ENCODE measurements at regions not wholly inside any gene's neighbourhood (a gene's known extent, or its start where the extent isn't known, plus 50 kb on each side); places are given as distances from the start of the nearest gene placed in this dataset.

DNA sequence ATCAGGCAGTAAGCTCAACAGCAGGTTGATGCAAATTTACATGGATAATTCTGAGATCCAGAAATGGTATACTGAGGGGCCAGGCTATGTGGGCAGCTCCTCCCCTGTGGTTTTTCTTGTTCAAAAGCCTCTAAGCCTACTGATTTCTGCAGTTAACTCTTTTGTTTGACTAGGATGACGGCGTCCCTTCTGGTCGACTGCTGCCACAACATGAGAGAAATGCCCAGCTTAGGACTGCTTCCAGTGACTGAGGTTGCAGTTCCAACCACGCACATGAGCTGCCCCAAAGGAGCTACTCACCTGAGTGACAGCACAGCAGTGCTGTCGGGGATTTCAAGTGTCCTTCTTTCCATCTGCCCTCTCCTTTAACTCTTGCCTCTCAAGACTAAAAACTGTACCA is 973.0 kb upstream of the GHITM start:
- DNase-seq, result no peak

DNA sequence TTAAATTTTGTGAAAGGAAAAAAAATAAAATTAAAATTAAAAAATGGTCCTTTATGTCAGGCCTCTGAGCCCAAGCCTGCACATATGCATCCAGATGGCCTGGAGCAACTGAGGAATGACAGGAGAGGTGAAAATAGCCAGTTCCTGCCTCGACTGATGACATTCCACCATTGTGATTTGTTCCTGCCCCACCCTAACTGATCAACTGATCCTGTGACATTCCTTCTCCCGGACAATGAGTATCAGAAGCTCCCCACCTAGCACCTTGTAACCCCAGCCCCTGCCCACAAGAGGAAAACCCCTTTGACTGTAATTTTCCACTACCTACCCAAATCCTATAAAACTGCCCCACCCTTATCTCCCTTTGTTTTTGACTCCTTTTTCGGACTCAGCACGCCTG is 972.2 kb upstream of the GHITM start:
- no peak for DNase-seq

DNA sequence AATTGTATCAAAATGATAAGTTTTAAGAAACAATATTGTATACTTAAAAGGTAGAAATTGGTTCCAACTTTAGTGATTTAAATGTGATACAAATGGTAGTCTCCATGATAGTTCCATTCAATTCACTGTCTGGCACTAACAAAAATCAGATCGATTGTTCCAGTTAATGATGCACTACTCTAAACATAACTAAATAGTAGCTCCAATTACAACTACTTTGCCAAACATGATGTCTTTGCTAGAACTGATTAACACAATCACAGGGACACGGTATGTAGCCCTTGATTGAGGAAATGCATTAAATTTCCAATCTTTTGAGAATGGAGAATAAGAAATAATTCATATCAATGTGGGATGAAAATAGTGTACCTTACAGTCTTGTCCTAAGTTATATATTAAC is 962.4 kb upstream of the GHITM start:
- no peak for DNase-seq

DNA sequence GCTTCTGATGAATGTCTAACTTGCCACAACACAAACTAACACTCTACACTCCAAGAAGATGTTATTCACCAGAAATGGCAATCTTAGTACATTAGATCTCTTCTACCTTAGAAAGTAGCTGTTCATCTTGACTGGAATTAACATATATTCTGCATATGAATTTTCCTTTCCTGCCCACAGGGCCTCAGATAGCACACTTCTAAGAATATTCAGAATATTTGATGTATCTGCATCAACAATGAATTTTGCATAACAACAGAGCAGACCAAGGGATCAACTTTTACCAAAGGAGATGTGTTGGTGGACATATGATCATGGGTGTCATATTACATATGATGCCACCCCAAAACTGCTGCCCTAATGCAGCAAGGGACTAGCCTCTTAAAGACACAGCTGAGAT is 960.8 kb upstream of the GHITM start:
- DNase-seq, result no peak

DNA sequence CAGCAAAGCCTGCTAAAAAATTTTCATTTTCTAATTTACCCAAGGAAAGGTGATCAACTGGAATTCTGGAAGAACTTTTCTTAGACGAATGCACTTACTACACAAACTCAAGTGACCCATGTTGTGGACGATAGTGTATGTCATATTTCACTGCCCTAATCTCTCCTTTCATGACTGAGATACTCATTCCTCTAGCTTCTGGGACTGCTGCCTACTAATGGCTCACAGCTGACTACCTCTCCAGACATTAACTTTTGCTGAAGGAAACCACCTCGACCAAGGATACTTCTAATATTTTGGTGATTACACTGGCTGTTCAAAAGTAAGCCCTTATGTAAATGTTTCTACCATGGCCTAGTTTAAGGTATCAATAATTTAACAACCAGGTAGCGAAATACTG is 959.9 kb upstream of the GHITM start:
- DNase-seq, result no peak

DNA sequence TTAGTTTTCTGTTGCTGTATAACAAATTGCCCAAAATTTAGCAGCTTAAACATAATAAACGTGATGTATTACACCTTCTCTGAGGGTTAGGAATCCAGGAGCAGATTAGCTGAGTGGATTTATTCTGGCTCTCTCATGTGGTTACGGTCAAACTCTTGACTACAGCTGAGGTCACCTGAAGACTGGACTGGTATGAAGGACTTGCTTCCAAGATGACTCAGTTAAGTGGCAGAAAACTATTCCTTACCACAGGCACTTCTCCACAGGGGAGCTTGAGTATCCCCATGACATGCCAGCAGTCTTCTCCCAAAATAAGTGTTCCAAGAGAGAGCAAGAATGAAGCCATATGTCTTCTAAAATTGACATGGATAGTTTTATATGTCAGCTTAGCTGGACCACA is 957.2 kb upstream of the GHITM start:
- no peak for DNase-seq

DNA sequence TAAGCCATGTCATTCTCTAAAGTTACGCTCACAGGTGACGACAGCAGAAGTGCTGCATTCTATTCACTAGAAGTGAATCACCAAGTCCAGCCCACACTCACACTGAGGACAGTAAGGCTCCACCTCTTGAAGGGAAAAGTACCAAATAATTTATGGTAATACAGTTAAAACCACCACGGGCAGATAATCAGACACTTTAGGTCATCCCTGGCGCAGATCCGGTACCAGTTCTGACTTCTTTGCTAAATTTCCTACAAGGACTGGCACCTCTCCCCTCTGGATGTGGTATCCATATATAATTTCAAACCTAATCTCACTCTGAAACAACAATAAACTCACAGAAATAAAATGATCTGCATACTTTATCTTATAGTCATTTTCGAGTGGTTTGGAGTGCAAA is 954.7 kb upstream of the GHITM start:
- DNase-seq, result no peak

DNA sequence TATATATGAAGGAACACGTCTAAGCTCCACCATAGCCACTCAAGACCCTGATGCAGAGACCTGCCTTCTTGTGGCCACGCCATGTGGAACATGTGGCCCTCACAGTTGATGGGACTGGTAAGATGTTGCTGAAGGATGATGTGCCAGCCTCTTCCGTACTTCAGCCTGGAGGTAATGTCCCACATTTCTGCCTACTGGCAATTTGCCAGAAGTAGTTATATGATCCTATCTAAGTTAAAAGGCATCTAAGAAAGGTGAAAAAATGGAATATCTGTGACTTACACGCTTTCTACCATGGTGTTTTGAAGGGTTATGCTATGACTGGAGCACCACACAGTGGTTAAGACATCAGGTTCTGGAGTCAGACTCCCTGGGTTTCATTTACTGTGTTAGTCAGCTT is 948.7 kb upstream of the GHITM start:
- no peak for DNase-seq

DNA sequence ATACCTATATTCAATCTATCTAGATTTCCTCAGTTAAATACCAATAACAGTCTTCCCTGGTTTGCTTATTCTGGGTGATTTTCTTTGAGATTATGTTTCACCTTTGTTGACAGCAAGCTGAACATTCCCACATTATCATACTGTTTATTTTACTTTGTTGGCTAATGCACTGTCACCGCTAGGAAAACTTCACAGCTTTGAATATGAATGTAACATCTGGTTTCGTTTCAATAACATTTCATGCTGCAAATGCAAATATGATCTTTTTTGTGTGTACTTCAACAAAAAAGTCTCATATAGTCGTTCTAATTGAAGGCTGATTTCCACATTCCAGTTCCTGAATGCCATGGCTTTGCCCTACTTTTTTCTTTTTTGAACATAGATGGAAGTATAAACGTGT is 946.3 kb upstream of the GHITM start:
- no peak for DNase-seq

DNA sequence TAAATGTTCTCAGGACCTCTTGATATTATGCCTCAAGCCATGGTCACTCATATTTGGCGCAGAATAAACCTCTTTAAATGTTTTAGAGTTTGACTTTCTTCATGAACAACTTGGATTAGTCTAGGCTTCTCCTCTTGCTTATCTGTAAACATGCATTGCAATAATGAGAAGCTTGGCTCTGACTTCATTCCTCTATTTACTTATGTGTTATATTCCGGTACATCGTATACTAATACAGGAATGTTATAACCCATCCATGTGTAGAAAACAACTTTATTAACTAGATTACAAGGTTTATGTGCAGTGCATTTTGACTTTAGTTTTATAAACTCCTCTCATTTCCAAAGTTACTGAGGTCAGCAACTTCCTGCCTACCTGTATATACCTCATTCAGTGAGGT is 944.3 kb upstream of the GHITM start:
- DNase-seq, result no peak

DNA sequence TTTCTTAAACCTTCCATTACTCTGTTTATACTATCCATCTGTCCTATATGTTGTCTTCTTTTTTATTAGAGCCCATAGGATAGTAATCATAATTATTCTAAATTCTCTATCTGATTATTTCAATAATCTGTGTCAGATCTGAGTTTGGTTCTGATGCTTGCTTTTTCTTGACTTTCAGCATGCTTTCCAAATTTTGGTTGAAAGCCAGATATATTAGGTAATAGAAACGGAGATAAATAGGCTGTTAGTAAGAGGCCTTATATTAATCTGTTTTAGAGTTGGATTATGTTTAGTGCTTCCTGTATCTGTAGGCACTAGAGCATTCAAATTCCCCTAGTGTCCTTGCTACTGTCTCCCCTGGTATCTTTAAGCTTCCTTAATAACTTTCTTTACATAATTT is 939.9 kb upstream of the GHITM start:
- DNase-seq, result no peak

DNA sequence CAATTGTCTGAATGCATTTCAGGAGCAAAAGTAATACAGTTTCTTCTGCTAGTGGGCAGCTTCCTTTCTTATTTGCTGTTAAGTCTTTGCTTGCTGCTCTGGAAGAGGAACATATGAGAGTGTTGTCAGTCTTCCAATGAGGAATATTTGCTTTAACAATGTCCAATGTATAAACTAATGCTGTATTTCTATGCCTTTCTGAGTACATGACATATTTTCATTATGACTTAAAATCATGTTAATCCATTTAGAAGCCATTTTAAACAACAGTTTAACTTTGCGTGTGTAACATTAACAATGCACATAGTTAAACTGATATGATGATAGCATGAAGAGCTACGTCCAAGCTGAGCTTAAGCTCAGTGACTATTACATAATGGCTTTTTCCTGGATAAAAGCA is 933.4 kb upstream of the GHITM start:
- DNase-seq, result no peak

DNA sequence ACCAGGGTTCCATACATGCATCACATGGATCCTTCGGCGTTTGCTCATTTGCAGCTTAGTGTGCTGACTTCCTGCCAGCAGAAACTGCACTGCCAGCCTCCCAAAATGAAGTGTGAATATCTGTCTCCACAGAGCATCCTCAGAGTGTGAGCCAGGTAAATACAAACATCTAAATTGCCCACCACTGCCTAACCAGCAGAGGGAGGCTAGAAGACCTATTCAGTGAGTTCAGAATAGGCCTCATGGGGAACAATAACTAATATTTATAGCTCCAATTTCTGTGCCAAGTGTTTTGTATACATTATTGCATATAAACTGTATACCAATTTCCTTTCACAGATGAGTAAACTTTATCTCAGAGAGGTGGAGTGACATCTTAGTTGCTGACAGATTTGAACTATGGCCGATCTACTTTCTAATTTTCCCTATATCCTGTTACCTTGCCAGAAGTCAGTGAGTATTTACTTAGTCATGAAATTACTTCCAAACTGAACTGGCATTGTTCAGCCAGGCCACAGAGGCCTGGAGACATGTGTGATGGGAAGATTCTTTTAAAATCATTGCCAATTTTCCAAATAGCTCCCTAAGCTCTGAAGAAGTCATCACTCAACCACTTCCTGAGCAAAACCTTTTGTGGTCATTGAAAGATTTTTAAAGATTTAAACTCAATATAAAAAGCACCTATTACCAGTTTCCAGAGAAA is 926.5 kb upstream of the GHITM start:
- no peak for DNase-seq

DNA sequence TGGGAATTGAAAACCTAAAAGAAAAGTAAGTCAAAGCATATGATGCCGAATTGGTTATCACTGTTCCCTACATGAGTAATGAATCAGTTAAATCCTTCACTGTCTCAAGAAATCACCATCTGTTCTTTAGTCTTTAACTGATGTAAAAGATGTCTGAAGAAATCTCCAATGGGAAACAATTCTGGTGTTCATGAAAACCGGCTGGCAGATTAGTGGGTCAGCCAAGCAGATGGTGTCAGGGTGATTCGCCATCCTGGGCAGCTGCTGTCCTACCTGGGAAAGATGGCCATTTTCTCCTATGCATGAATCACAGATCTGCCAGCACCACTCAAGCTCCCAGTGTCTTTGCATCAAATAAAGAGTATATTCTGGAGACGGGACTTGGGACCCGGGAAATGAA is 925.2 kb upstream of the GHITM start:
- no peak for DNase-seq

DNA sequence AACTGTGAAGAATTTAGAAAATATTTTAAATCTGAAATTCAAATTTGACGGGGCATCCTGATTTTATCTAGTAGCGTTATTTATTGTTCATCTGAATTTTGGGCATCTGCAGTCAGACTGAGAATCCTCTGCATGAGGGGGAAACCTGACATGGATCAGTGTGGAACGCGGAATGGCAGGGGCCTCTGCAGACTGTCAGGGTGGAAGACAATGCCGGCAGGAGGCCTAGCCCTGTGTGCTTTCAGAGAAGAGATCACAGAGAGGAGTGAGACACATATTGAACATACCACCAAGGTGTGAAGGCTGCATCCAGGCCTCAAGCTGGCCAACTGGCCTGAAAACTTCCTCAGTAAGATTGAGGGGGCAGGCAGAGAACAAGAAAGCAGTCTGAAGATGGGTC is 921.1 kb upstream of the GHITM start:
- no peak for DNase-seq

DNA sequence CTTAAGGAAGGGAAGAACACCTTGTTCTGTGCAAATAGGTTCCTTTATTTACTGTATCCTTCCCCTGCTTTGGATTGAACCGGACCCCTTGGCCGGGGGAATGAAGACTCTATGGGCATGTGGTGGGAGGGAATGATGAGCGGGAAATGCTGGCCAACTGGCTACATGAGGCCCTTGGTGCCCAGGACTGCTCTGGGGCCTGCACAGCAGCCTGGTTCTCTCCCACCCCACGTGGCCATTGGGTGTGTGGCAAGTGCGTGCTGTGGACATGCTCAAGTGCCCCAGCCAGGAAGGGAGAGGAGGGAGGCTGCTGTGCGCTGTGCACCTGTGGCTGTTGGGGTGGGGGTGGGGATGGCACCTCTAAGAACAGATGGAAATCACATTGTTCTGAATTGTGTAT is 917.0 kb upstream of the GHITM start:
- DNase-seq, result no peak

DNA sequence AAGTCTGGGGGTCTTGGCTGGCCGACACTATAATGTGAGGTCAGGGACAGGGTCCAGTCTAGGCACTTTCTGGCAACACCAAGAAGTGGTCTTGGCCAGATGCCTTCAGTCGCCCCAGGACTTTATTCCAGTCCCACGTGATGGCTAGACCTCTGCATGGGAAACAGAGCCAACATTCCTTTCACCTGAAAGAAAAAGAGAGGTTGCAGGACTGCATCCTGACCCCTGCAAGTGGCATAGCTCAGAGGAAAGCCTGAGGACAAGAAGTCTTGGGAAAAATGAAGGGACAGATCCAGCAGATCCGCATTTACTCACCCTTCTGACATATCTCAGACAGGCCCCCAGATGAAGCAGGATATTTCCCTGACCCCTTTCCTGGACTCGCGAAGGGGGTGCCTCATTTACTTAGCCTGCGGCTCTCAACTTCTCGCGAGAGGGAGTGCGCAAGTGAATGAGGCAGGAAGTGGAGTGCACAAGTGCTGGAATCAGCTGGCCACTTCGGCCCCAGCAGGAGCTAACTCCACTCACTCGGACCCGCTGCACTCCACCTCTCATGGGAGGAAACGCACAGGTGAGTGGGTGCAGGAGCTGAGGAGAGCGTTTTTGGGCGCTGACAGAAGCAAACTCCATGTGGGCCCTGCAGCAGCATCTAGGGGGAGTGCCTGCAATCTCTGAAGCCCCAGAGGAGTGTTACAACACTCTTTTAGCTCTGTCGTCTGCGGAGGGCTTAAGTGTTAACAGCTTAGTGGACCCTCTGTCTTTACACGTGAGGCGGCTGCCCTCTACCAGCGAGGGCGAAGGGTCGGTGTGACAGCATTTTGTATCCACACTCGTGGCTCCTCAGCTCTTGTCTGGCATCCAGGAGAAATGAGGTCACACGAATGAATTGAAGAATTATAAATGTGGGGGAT is 916.2 kb upstream of the GHITM start:
- DNase-seq, result no peak

DNA sequence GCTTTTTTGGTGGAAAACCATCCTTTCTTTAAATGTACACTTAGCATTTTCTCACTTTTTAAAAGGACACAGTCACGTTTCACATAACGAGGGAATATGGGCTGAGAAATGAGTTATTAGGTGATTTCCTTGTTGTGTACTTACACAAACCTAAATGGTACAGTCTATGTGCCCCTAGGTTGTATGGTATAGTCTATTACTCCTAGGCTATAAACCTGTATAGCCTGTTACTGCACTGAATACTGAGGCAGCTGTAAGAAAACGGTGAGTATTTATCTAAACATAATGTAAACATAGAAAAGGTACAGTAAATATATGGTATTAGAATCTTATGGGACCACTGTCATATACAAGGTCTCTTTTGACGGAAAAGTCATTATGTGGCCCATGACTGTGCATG is 913.5 kb upstream of the GHITM start:
- no peak for DNase-seq

DNA sequence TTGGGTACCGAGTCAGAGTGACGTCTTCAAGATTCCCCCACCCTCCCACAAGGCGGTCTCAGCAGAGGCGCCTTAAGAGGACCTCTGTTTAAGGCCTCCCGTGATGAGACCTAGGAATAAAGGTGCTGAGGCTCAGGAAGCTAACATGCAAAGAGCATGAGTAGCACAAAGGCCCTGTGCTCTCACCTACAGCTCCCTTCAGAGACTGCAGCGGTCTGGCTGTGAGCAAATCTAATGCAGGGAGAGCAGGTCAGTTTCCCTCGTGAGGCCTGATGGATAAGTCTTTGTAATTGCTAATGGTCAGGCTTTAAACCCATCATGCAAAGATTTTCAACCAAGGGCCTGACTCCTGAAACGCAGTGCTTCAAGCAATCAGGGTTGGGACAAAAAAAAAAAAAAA is 909.3 kb upstream of the GHITM start:
- no peak for DNase-seq

DNA sequence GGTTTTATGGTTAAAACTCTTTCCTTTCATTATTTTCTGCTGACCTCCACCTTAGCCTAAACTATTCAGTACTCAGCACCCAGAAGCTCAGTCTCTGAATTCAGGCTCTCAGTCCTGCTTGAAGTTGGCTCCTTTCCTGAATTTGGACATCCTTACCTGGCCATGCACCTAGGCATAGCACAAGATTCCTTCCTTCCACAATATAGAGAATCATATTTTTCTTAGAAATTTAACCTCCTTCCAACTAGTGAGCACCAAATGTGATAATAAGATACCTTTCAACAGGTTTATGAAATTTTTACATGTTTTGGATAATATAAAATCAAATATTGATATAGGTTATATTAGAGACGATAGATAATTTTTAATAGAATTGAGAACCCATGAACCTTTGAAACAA is 905.6 kb upstream of the GHITM start:
- no peak for DNase-seq

DNA sequence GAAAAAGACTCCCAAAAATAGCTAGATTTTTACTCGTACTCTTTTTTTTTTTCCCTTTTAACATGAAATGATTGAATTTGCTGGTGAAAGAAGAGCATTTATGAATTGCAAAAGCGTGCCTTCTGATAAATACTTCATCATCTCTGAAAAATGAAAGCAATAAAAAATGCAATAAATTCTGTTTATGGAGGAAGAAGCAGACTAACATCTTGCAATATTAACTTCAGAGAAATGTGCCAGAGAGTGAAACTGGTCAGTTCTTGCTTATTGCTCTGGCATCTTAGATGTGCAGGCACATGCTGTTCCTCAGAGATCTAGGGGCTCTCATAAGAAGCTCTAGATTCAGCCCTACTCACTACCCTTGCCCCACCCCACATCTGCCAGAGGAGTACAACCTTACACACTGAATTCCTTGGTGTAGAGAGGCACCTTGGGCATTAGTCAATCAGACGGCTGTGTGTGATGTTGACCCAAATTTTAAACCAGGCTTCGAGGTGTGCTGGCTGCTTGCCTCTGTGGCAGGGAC is 891.1 kb upstream of the GHITM start:
- DNase-seq, result no peak

DNA sequence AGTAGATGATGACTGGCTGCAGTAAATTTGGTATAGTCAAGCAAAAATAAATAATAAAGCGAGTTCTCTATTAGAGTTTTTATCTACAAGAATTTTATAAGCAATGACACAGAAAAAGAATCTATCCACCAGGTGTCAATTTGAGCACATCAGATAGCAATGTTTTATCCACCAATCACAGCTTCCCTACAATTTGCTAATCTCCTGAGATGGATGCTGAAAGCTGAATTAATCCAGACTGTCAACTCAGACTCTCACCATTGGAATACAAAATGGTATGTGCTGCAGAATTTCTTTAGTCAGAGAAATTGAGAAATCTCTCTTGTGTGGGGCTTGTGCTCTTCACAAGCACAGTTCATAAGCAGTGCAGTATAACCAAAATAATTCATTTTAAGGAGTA is 888.9 kb upstream of the GHITM start:
- no peak for DNase-seq

DNA sequence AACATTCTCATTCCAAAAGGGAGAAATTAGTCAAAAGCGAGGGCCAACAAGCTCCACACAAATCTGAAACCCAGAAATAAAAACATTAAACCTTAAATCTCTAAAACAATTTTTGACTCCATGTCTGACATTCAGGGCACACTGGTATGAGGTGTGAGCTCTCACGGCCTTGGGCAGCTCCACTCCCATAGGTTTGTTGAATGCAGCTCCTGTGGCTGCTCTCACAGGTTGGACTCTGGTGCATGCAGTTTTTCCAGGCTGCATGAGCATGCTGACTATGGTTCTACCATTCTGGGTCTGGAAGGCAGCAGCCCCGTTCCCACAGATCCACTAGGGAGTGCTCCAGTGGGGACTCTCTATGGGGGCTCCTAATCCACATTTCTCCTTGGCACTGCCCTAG is 887.1 kb upstream of the GHITM start:
- no peak for DNase-seq

DNA sequence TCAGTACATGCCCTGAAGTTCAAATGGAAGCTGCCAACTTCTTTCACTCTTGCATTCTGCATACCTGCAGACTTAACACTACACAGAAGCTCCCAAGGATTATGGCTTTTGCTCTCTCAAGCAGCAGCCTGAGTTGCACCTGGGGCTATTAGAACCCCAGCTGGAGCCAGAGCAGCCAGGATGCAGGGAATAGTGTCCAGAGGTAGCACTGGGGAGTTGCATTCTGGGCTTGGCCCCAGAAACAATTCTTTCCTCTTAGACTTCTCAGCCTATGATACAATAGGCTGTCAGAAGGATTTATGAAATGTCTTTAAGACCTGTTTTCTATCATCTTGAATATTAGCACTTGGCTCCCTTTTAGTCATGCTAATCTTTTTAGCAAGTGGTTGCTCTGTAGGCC is 886.7 kb upstream of the GHITM start:
- no peak for DNase-seq
